Esophagus muscularis mucosa (tissue), 4 donors: ENCODE measurements at regions not wholly inside any gene's neighbourhood (a gene's known extent, or its start where the extent isn't known, plus 50 kb on each side); places are given as distances from the start of the nearest gene placed in this dataset.

ENCODE experiments used
- DNase-seq: peaks from one replicate; pipeline ENCODE4 v3.0.0-alpha.2; 2017; ENCODE audit errors: extremely low spot score
- H3K27ac ChIP-seq, 4 donors: fragments of 200-600 bp; sonication (generic); replicated peaks in 1 of 4; 1 replicate in 3 of 4; 2 replicates in 1 of 4; pipeline ENCODE4 v1.5.1; 2016 to 2019; ENCODE audit warnings: mild to moderate bottlenecking in 1 of 4
- H3K27me3 ChIP-seq, 4 donors: fragments of 200-600 bp; sonication (generic); one replicate each; pipeline versions ENCODE4 v1.5.1 to v1.6.0; 2016 to 2019
- H3K36me3 ChIP-seq, 4 donors: fragments of 200-600 bp; sonication (generic); one replicate each; pipeline ENCODE4 v1.5.1; 2016 to 2019
- H3K4me1 ChIP-seq, 4 donors: fragments of 200-600 bp; sonication (generic); one replicate each; pipeline ENCODE4 v1.5.1; 2016 to 2019
- H3K4me3 ChIP-seq, 4 donors: fragments of 200-600 bp; sonication (generic); 1 replicate in 2 of 4; 2 replicates in 2 of 4; pipeline ENCODE4 v1.5.1; 2016 to 2019; ENCODE audit warnings: mild to moderate bottlenecking in 4 of 4, moderate library complexity in 1 of 4
- H3K9me3 ChIP-seq, 4 donors: fragments of 200-600 bp; sonication (generic); 1 replicate in 3 of 4; 2 replicates in 1 of 4; pipeline ENCODE4 v1.5.1; 2016 to 2019
- CTCF ChIP-seq, 3 experiments: fragments of 200-600 bp in 2 of 3; fragments of 450-650 bp in 1 of 3; sonication (generic) in 2 of 3; IDR thresholded peaks; one replicate each; pipeline ENCODE4 v1.5.1; 2017 to 2019; ENCODE audit warnings: antibody characterized with exemption in 3 of 3, mild to moderate bottlenecking in 2 of 3, moderate library complexity in 1 of 3
- EP300 ChIP-seq: sonication (generic); formaldehyde crosslinking; IDR thresholded peaks from one replicate; pipeline ENCODE4 v1.6.1; 2017; ENCODE audit warnings: antibody characterized with exemption
- POLR2A ChIP-seq: fragments of 450-650 bp; IDR thresholded peaks from one replicate; pipeline ENCODE4 v1.6.1; 2017; ENCODE audit warnings: antibody characterized with exemption, moderate library complexity, mild to moderate bottlenecking, low read depth
- POLR2AphosphoS5 ChIP-seq, 2 donors: sonication (generic); formaldehyde crosslinking; IDR thresholded peaks; one replicate each; pipeline ENCODE4 v1.6.1; 2017; ENCODE audit warnings: antibody characterized with exemption in 2 of 2
- WGBS: methylation state at CpG from one replicate; pipeline ENCODE4 v1.1.5; 2018; 5-methylcytosine and 5-hydroxymethylcytosine counted together
- intact Hi-C: fragments of 100-400 bp; cut with DNase I; formaldehyde crosslinking; loops from one replicate; pipeline ENCODE4 v1.15.1; 2023

- no peak overlapping the region for H3K4me3 ChIP-seq
- DNase-seq = no peak
- H3K27ac ChIP-seq = no peak overlapping the region
- intact Hi-C loops = no loop called here
- 61% methylated on average over 4 of the region's 4 CpGs for WGBS
- H3K27me3 ChIP-seq = no peaks in the 10 kb centered on the region
- TF ChIP-seq EP300 (no peak), POLR2AphosphoS5 (IDR thresholded peaks at IDR 0.05) (no peak), POLR2A (no peak), CTCF (IDR thresholded peaks at IDR 0.05) (no peak)
- no peaks in the 10 kb centered on the region for H3K36me3 ChIP-seq
- H3K4me1 ChIP-seq = no peaks in the 10 kb centered on the region
- H3K9me3 ChIP-seq = peaks cover 0 to 7% (median 0%) of the 10 kb centered on the region in 4 donors
These were observed 113.7 kb upstream of the MAP4K3 start for GRCh38 chr2:39550701-39551285.

DNA sequence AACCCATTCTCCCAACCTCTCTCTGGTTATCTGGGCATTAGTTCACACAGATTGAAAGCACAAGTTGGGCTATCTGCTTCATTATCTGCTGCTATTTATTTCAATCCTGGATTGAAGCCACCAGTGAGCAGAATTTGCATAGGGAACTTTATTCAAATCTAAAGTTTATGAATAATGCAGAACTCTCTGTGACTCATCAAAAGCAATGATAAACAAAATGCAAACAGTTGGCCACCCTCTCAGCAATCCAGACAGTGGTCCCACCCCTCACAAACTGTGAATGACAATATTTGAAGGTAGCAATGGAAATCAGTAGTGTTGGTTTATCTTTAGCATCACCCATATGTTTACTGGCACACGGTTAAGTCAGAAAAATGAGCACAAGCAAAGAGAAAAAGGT lies 106.8 kb upstream of the TMEM178A start:
- peak; percentile 17 for DNase-seq
- Histone ChIP-seq H3K27ac (no peak overlapping the region), H3K4me1 (no peaks in the 10 kb centered on the region), H3K36me3 (no peaks in the 10 kb centered on the region), H3K27me3 (no peaks in the 10 kb centered on the region), H3K9me3 (peaks cover 0 to 19% (median 18%) of the 10 kb centered on the region in 4 donors), H3K4me3 (no peak overlapping the region)
- WGBS = 86% methylated on average over 1 of the region's 1 CpG
- intact Hi-C loops = no loop called here
- TF ChIP-seq POLR2A = no peak
- TF ChIP-seq POLR2AphosphoS5 (IDR thresholded peaks at IDR 0.05) = no peak
- no peak for TF ChIP-seq CTCF (IDR thresholded peaks at IDR 0.05)
- TF ChIP-seq EP300 = no peak

GRCh38 chr2:39563572-39563971 lies 102.1 kb upstream of the TMEM178A start:
- intact Hi-C loops = no loop called here
- H3K4me1 ChIP-seq = peaks cover 11 to 24% (median 23%) of the 10 kb centered on the region in 4 donors
- no peak overlapping the region for H3K27ac ChIP-seq
- DNase-seq = no peak
- no peaks in the 10 kb centered on the region for H3K27me3 ChIP-seq
- peaks cover 0 to 22% (median 20%) of the 10 kb centered on the region in 4 donors for H3K9me3 ChIP-seq
- TF ChIP-seq POLR2A (no peak), EP300 (no peak), POLR2AphosphoS5 (IDR thresholded peaks at IDR 0.05) (no peak), CTCF (IDR thresholded peaks at IDR 0.05) (no peak)
- no peak overlapping the region for H3K4me3 ChIP-seq
- H3K36me3 ChIP-seq = no peaks in the 10 kb centered on the region

DNA sequence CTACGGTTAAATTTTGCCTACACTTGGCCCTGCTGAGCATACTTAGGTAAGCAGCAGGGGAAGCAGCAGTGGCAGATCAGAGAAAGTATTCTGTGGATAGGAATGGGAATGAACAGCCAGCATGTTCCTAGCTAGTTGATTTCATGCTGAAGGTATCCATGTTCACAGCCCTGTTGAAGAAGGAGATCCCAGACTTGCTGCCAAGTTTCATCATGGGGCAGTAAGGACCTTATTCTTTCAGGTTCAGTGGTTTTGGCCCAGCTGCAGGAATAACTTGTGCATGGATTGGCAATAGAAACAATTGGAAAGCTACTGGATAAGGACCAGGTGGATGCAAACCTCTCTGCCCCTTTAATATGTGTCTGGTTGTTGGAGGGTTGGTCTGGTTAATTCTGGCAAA lies 98.2 kb upstream of the TMEM178A start:
- peaks cover 0 to 18% (median 14%) of the 10 kb centered on the region in 4 donors for H3K9me3 ChIP-seq
- WGBS = 91% methylated on average over 1 of the region's 1 CpG
- intact Hi-C loops = no loop called here

More for the DNA sequence above, 98.2 kb upstream of the TMEM178A start:
- Histone ChIP-seq H3K27me3 (no peaks in the 10 kb centered on the region), H3K27ac (peak overlapping the region; percentile 8 to 62 (median 40)), H3K36me3 (no peaks in the 10 kb centered on the region), H3K4me3 (no peak overlapping the region), H3K4me1 (peaks cover 38 to 58% (median 55%) of the 10 kb centered on the region in 4 donors)
- no peak for TF ChIP-seq EP300
- TF ChIP-seq CTCF (IDR thresholded peaks at IDR 0.05) = no peak
- no peak for TF ChIP-seq POLR2A
- TF ChIP-seq POLR2AphosphoS5 (IDR thresholded peaks at IDR 0.05) = no peak
- no peak for DNase-seq
